ENCODE measurements at regions not wholly inside any gene's neighbourhood (a gene's known extent, or its start where the extent isn't known, plus 50 kb on each side); places are given as distances from the start of the nearest gene placed in this dataset.

DNA sequence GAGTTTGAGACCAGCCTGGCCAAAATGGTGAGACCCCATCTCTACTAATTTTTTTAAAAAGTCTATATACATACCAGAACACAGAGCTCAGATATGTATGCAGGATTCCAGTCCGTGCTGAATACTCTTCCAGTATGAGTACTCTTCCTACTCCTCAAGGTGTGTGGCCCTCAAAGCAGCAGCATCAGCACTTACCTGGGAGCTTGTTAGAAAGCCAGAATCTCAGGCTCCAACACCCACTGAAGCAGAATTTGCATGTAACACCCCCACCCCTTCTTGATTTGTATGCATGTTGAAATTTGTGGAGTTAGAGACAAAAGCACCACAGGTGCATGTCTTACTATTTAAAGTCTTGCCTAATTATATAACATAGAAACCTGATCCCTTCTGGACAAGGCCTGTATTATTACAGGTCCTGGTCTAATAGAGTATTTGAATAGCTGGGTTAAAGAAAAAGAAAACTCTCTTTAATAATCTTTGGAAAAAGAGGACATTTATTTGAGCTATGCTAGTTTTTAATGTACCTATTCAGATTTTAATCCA lies 50.3 kb upstream of the NFE2L2 start:
- H3K4me3 ChIP-seq (ENCODE audit: low read length): no peak overlapping the region
- no peak for DNase-seq (ENCODE audit: low read depth)
- TF ChIP-seq CTCF (conservative IDR thresholded peaks at IDR 0.05; ENCODE audit: low read length): no peak

- no peak overlapping the region for H3K4me3 ChIP-seq (ENCODE audit: low read length)
- DNase-seq (ENCODE audit: low read depth): no peak
- TF ChIP-seq CTCF (conservative IDR thresholded peaks at IDR 0.05; ENCODE audit: low read length): no peak
These were observed 50.8 kb upstream of the NFE2L2 start for GRCh38 chr2:177315364-177315763.

DNA sequence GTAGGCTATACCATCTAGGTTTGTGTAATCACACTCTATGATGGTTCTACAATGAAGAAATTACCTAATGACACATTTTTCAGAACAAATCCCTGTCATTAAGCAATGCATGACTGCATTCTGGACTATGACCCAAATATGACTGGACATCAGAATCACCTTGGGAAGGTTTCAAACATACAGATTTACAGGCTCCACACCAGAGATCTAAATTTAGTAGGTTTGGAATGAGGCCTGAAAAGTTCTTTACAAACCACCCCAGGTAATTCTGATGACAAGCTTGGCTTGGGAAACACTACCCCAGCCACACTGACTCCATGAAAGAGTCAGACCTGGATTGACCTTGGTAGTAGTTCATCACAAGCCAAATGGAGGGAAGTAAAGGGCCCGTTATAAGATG lies 52.2 kb upstream of the NFE2L2 start:
- DNase-seq (ENCODE audit: low read depth): no peak
- no peak overlapping the region for H3K4me3 ChIP-seq (ENCODE audit: low read length)
- no peak for TF ChIP-seq CTCF (conservative IDR thresholded peaks at IDR 0.05; ENCODE audit: low read length)

GRCh38 chr2:177317443-177317842 lies 52.9 kb upstream of the NFE2L2 start:
- DNase-seq (ENCODE audit: low read depth): no peak
- no peak for TF ChIP-seq CTCF (conservative IDR thresholded peaks at IDR 0.05; ENCODE audit: low read length)
- no peak overlapping the region for H3K4me3 ChIP-seq (ENCODE audit: low read length)

DNA sequence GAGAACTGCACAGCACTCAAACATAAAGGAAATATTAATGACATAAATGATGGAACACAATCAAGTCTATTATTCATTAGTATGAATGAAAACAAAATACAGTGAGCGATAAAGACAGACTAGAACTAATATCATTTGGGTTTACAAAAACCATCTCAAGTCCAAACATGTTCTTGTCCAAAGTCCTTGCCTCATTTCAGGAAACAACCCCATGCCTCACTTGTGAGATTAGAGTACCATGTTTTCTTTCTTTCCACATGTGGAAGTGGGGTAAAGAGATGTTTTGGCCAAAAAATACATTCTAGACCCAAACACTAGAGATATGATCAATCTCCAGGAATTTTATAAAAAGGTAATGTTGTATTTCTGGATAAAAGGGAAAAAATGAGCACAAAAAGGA lies 53.3 kb upstream of the NFE2L2 start:
- no peak for TF ChIP-seq CTCF (conservative IDR thresholded peaks at IDR 0.05; ENCODE audit: low read length)
- no peak overlapping the region for H3K4me3 ChIP-seq (ENCODE audit: low read length)
- no peak for DNase-seq (ENCODE audit: low read depth)

- no peak for DNase-seq (ENCODE audit: low read depth)
- TF ChIP-seq CTCF (conservative IDR thresholded peaks at IDR 0.05; ENCODE audit: low read length): no peak
- H3K4me3 ChIP-seq (ENCODE audit: low read length): no peak overlapping the region
These were observed 54.1 kb upstream of the NFE2L2 start for GRCh38 chr2:177318613-177319012.

- peak; percentile 19 for DNase-seq (ENCODE audit: low read depth)
- H3K4me3 ChIP-seq (ENCODE audit: low read length): no peak overlapping the region
- no peak for TF ChIP-seq CTCF (conservative IDR thresholded peaks at IDR 0.05; ENCODE audit: low read length)
These were observed 56.1 kb upstream of the NFE2L2 start for GRCh38 chr2:177320596-177320995.

Data from AG10803 (cell line).